AG10803 (cell line): ENCODE measurements at regions not wholly inside any gene's neighbourhood (a gene's known extent, or its start where the extent isn't known, plus 50 kb on each side); places are given as distances from the start of the nearest gene placed in this dataset.

Source experiments
- DNase-seq: peaks from one replicate; pipeline ENCODE4 v3.0.0; 2010; ENCODE audit warnings: low read depth
- H3K4me3 ChIP-seq: 2 replicates; pipeline ENCODE4 v1.5.1; 2011; ENCODE audit warnings: mild to moderate bottlenecking, low read length, control low read depth
- TF ChIP-seq, protein P1 (sequence below): conservative IDR thresholded peaks from 2 replicates; pipeline ENCODE4 v1.5.1; 2011; ENCODE audit warnings: mild to moderate bottlenecking, low read length, control low read depth, inconsistent platforms

DNA sequence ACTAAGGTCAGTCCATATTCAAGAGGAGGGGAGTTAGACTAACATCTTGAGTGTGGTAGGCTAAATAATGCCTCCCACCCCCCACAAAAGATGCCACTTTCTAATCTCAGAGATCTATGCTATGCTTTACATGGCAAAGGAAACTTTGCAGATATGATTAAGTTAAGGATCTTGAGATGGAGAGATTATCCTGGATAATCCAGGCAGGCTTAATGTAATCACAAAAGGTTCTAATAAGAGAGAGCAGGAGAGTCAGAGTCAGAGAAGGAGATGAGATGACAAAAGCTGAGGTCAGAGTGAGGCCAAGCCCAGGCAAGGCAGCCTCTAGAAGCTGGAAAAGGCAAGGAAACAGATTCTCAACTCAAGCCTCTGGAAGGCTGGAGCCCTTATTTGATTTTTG is 1011.6 kb downstream of the PCDH9 start:
- DNase-seq, result no peak
- no peak overlapping the region for H3K4me3 ChIP-seq
- TF ChIP-seq, protein P1, sequence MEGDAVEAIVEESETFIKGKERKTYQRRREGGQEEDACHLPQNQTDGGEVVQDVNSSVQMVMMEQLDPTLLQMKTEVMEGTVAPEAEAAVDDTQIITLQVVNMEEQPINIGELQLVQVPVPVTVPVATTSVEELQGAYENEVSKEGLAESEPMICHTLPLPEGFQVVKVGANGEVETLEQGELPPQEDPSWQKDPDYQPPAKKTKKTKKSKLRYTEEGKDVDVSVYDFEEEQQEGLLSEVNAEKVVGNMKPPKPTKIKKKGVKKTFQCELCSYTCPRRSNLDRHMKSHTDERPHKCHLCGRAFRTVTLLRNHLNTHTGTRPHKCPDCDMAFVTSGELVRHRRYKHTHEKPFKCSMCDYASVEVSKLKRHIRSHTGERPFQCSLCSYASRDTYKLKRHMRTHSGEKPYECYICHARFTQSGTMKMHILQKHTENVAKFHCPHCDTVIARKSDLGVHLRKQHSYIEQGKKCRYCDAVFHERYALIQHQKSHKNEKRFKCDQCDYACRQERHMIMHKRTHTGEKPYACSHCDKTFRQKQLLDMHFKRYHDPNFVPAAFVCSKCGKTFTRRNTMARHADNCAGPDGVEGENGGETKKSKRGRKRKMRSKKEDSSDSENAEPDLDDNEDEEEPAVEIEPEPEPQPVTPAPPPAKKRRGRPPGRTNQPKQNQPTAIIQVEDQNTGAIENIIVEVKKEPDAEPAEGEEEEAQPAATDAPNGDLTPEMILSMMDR, result no peak

DNA sequence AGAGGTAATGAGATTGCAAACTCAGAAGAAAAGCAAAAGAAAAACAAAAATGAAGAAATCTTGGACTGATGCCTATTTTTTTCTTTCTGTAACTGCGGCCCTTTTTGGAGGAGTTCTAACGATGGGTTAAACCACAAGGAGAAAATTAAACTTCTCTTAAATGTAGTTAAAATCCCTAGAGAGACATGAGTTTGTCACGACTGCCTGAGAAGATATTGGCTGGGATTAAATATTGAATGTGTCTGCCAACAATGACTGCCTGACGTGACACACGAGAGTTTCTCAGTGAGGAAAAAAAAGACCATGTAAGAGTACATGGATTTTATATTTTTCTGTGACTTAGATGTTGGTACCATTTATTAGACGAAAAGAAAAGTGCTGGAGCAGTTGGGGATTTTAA is 1013.4 kb downstream of the PCDH9 start:
- DNase-seq, result no peak
- H3K4me3 ChIP-seq, result no peak overlapping the region
- TF ChIP-seq, protein P1, result no peak

DNA sequence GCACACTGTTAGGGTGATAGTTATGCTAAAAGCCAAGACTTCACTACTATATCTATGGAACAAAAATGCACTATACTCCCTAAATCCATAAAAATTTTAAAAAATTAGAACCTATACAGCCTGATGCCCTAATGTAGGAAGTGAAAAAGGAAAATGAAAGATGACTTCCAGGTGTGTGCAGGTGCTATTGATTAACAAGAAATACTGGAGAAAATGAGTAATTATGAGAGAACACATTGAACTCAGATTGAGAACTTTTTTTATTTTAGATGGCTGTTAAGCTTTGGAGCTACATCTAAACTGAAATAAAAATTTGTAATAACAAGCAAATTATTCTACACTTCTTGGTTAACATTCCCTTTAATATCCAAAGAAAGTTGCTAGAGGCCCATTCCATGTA is 1015.7 kb downstream of the PCDH9 start:
- TF ChIP-seq, protein P1, result no peak
- no peak overlapping the region for H3K4me3 ChIP-seq
- no peak for DNase-seq

DNA sequence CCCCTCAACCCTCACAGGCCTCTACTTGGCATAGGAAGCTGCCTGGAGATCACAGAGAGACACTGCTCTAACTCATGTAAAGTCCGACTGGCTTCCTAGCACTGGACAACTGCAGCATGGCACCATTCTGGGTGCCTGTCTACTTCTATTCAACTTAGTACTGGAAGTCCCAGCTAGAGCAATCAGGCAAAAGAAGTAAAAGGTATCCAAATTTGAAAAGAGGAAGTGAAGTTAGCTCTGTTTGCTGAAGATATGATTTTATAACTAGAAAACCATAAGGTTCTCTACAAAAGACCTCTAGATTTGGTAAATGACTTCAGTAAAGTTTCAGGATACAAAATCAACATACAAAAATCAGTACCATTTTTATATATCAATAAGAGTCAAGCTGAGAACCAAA is 1017.6 kb downstream of the PCDH9 start:
- TF ChIP-seq, protein P1, result no peak
- no peak for DNase-seq
- no peak overlapping the region for H3K4me3 ChIP-seq

DNA sequence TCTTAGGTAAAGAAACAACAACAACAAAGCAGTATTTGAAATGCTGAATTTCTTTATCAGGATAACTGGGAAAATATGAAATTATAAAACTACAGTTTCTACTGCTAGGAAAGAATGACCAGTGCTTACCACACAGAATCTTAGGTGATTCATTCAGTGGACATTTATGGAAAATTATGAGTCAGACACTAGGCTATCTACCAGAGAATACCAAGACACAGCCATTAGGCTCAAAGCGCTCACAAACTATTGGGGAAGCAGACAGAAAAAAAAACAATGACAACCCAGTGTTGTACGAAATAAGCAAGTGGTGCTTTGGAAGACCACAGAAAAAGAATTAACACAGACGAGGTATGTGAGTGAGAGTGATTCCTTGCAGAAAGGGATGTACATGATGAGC is 1019.5 kb downstream of the PCDH9 start:
- peak; percentile 69 for DNase-seq
- TF ChIP-seq, protein P1, result no peak
- H3K4me3 ChIP-seq, result no peak overlapping the region

DNA sequence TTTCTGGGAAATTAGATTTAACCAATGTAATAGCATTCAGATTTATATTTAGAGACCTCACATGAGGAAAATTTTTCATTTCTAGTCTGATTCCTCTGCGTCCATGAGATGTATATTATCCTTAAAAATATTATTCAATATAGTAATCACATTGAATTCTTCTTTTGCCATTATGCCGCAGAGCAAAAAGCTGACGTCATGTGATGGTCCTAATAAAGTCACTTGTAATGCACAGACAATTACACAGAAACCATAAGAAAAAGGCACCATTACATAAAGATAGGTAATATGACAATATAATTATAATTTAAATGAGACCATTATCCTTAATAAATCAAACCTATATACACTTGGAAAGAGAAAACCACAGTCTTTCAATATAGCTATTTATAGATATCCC is 1021.5 kb downstream of the PCDH9 start:
- DNase-seq, result no peak
- TF ChIP-seq, protein P1, result no peak
- H3K4me3 ChIP-seq, result no peak overlapping the region

DNA sequence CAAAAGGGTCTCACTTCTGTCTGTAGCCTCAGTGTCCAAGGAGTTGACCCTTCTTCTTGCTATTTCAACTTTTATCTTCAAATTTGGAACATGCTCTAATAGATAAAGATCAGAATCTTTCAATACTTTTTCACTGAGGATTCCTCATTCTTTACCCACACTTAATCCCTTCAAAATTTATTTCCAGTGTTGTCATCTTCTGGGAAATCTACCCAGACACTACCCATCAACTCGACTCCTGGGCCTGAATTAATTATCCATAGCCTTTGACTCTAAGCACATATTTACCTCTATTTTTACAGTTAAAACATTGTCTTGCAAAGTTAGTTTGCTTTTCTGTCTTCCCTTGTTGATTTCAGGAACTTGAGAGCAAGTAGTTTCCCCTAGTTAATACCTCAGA is 1022.5 kb downstream of the PCDH9 start:
- no peak for DNase-seq
- TF ChIP-seq, protein P1, result no peak
- H3K4me3 ChIP-seq, result no peak overlapping the region
